H1 (cell line): ENCODE measurements at regions not wholly inside any gene's neighbourhood (a gene's known extent, or its start where the extent isn't known, plus 50 kb on each side); places are given as distances from the start of the nearest gene placed in this dataset.
"Not testable (repeated sequence)": the region's sequence is repeated elsewhere in the genome, so short reads cannot be mapped to it uniquely, and the experiment has no call there.

Experiments
- ATF2 ChIP-seq: IDR thresholded peaks from 2 replicates; pipeline ENCODE4 v1.6.1; 2012; ENCODE audit warnings: low read length, inconsistent platforms
- ATF3 ChIP-seq: IDR thresholded peaks from 2 replicates; pipeline ENCODE4 v1.6.1; 2011; ENCODE audit warnings: low read depth, mild to moderate bottlenecking, low read length; ENCODE audit not compliant: insufficient read depth
- CEBPB ChIP-seq: IDR thresholded peaks from 2 replicates; pipeline ENCODE4 v1.6.1; 2012; ENCODE audit warnings: low read depth, low read length
- E2F6 ChIP-seq: IDR thresholded peaks from 2 replicates; pipeline ENCODE4 v1.6.1; 2012; ENCODE audit warnings: inconsistent platforms
- EP300 ChIP-seq, 2 experiments: IDR thresholded peaks; 1 replicate in 1 of 2; 2 replicates in 1 of 2; pipeline ENCODE4 v1.6.1; 2011 to 2012; ENCODE audit warnings: low read depth in 2 of 2, low read length in 2 of 2, mild to moderate bottlenecking in 2 of 2, borderline replicate concordance in 1 of 2, inconsistent platforms in 1 of 2, moderate library complexity in 1 of 2
- EZH2 ChIP-seq: fragments of 200-600 bp; sonication (generic); IDR thresholded peaks from 2 replicates; pipeline ENCODE4 v1.7.1; 2012; ENCODE audit warnings: low read depth, mild to moderate bottlenecking, moderate library complexity, low read length, inconsistent platforms; ENCODE audit not compliant: severe bottlenecking
- NRF1 ChIP-seq: IDR thresholded peaks from 2 replicates; pipeline ENCODE4 v1.6.1; 2011; ENCODE audit warnings: mild to moderate bottlenecking, low read depth, low read length, improper control_type of control experiment
- RFX5 ChIP-seq: IDR thresholded peaks from 2 replicates; pipeline ENCODE4 v1.6.1; 2011; ENCODE audit warnings: low read depth, low read length, improper control_type of control experiment, borderline replicate concordance
- RNF2 ChIP-seq: fragments of 200-900, 300-1000 bp; sonication (generic); IDR thresholded peaks from 2 replicates; pipeline ENCODE4 v1.7.1; 2016; ENCODE audit warnings: borderline replicate concordance, low read depth, mild to moderate bottlenecking, antibody characterized with exemption, low read length; ENCODE audit not compliant: poor library complexity, severe bottlenecking; ENCODE audit errors: missing control alignments
- TEAD4 ChIP-seq: IDR thresholded peaks from 2 replicates; pipeline ENCODE4 v1.6.1; 2012; ENCODE audit warnings: low read depth, low read length, inconsistent platforms, mixed read lengths
- YY1 ChIP-seq: IDR thresholded peaks from 2 replicates; pipeline ENCODE4 v1.6.1; 2011; ENCODE audit warnings: low read depth, mild to moderate bottlenecking, low read length
- TF ChIP-seq, protein P1 (sequence below), 3 experiments: IDR thresholded peaks; 1 replicate in 2 of 3; 2 replicates in 1 of 3; pipeline versions ENCODE4 v1.5.1 to v1.6.1; 2011; ENCODE audit warnings: low read length in 3 of 3, mild to moderate bottlenecking in 3 of 3, inconsistent platforms in 2 of 3, low read depth in 1 of 3, moderate library complexity in 1 of 3; ENCODE audit not compliant: insufficient read depth in 1 of 3; ENCODE audit errors: control extremely low read depth in 1 of 3

DNA sequence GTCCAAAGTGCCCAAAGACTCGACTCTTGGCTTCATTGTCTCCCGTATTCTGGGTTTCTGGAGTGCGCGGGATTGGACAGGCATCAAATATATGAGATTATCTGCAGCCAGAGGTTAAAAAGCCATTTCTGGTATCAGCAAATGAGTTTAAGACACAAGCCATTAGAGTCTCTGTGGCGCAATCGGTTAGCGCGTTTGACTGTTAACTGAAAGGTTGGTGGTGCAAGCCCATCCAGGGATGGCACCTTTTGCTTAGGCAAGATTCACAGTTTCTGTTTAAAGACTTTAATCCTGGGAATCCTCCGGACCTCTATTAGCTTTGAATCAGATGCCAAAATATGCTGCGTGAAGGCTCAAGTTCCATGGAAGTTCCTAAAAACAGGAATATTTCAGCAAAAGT, 55.6 kb downstream of the PPIAL4A start:
- TF ChIP-seq, protein P1, sequence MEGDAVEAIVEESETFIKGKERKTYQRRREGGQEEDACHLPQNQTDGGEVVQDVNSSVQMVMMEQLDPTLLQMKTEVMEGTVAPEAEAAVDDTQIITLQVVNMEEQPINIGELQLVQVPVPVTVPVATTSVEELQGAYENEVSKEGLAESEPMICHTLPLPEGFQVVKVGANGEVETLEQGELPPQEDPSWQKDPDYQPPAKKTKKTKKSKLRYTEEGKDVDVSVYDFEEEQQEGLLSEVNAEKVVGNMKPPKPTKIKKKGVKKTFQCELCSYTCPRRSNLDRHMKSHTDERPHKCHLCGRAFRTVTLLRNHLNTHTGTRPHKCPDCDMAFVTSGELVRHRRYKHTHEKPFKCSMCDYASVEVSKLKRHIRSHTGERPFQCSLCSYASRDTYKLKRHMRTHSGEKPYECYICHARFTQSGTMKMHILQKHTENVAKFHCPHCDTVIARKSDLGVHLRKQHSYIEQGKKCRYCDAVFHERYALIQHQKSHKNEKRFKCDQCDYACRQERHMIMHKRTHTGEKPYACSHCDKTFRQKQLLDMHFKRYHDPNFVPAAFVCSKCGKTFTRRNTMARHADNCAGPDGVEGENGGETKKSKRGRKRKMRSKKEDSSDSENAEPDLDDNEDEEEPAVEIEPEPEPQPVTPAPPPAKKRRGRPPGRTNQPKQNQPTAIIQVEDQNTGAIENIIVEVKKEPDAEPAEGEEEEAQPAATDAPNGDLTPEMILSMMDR (IDR thresholded peaks at IDR 0.05; ENCODE audit: control extremely low read depth in 1 of 3, insufficient read depth in 1 of 3, low read depth in 1 of 3, low read length in 3 of 3), result not testable (repeated sequence)
- not testable (repeated sequence) for TF ChIP-seq E2F6; CEBPB; NRF1; TEAD4; ATF2; ATF3; EZH2; YY1; RNF2; EP300 (IDR thresholded peaks at IDR 0.05; ENCODE audit: borderline replicate concordance in 1 of 2, low read depth in 2 of 2, low read length in 2 of 2); RFX5
